Activated CD4-positive, alpha-beta memory T cell treated with anti-CD3 and anti-CD28 coated beads for 36 hours (primary cell): ENCODE measurements at regions not wholly inside any gene's neighbourhood (a gene's known extent, or its start where the extent isn't known, plus 50 kb on each side); places are given as distances from the start of the nearest gene placed in this dataset.

Experiments
- CTCF ChIA-PET: fragments of 350-600 bp; sonication (Branson Sonifier 250); formaldehyde crosslinking; loops from one replicate; lab custom pipeline; 2021; ENCODE audit warnings: antibody characterized with exemption, inconsistent platforms; lab: Charles Lee
- POLR2A ChIA-PET: fragments of 350-600 bp; sonication (Branson Sonifier 250); formaldehyde crosslinking; loops from one replicate; lab custom pipeline; 2021; ENCODE audit warnings: antibody characterized with exemption; lab: Charles Lee
- DNase-seq: peaks from one replicate; pipeline ENCODE4 v3.0.0-alpha.2; 2020
- H3K27ac Mint-ChIP-seq: one replicate; pipeline ENCODE4 v1.8.0; 2021; ENCODE audit warnings: mixed read lengths
- H3K27me3 Mint-ChIP-seq: one replicate; pipeline ENCODE4 v1.8.0; 2021; ENCODE audit warnings: mixed read lengths
- H3K36me3 Mint-ChIP-seq: one replicate; pipeline ENCODE4 v1.8.0; 2021; ENCODE audit warnings: mixed read lengths
- H3K4me1 Mint-ChIP-seq: one replicate; pipeline ENCODE4 v1.8.0; 2021; ENCODE audit warnings: low read depth, mixed read lengths
- H3K4me3 Mint-ChIP-seq: one replicate; pipeline ENCODE4 v1.8.0; 2021; ENCODE audit warnings: mild to moderate bottlenecking, mixed read lengths
- H3K9me3 Mint-ChIP-seq: one replicate; pipeline ENCODE4 v1.8.0; 2021; ENCODE audit warnings: mixed read lengths
- intact Hi-C: fragments of 100-400 bp; cut with micrococcal nuclease; formaldehyde crosslinking; loops from one replicate; pipeline ENCODE4 v1.15.1; 2023

- Mint-ChIP-seq H3K9me3 (peaks cover 7% of the 10 kb centered on the region), H3K27ac (no peak overlapping the region), H3K27me3 (peaks cover 23% of the 10 kb centered on the region), H3K36me3 (no peaks in the 10 kb centered on the region), H3K4me3 (no peak overlapping the region), H3K4me1 (peaks cover 8% of the 10 kb centered on the region)
- POLR2A ChIA-PET, result no interaction called here
- CTCF ChIA-PET, result no interaction called here
- intact Hi-C loops, result no loop called here
- DNase-seq, result no peak
These were observed 172.3 kb upstream of the CST7 start for GRCh38 chr20:24776755-24777271.

- Mint-ChIP-seq H3K4me3 (no peak overlapping the region), H3K27me3 (peaks cover 21% of the 10 kb centered on the region), H3K4me1 (peaks cover 8% of the 10 kb centered on the region), H3K36me3 (no peaks in the 10 kb centered on the region), H3K27ac (no peak overlapping the region), H3K9me3 (peaks cover 7% of the 10 kb centered on the region)
- intact Hi-C loops, result no loop called here
- ChIA-PET POLR2A (no interaction called here), CTCF (no interaction called here)
- no peak for DNase-seq
These were observed 171.3 kb upstream of the CST7 start for GRCh38 chr20:24777746-24778145.

GRCh38 chr20:24778585-24779031, 170.5 kb upstream of the CST7 start:
- POLR2A ChIA-PET, result no interaction called here
- Mint-ChIP-seq H3K4me3 (no peak overlapping the region), H3K36me3 (no peaks in the 10 kb centered on the region), H3K4me1 (peaks cover 5% of the 10 kb centered on the region), H3K27ac (no peak overlapping the region), H3K9me3 (peaks cover 7% of the 10 kb centered on the region), H3K27me3 (peaks cover 21% of the 10 kb centered on the region)
- DNase-seq, result no peak
- CTCF ChIA-PET, result no interaction called here
- intact Hi-C loops, result no loop called here

- Mint-ChIP-seq H3K4me1 (peaks cover 1% of the 10 kb centered on the region), H3K9me3 (peaks cover 7% of the 10 kb centered on the region), H3K4me3 (no peak overlapping the region), H3K27me3 (peaks cover 19% of the 10 kb centered on the region), H3K27ac (no peak overlapping the region), H3K36me3 (no peaks in the 10 kb centered on the region)
- CTCF ChIA-PET, result no interaction called here
- POLR2A ChIA-PET, result no interaction called here
- intact Hi-C loops, result no loop called here
- no peak for DNase-seq
These were observed 169.9 kb upstream of the CST7 start for GRCh38 chr20:24779131-24779530.

GRCh38 chr20:24779946-24780345, 169.1 kb upstream of the CST7 start:
- peaks cover 7% of the 10 kb centered on the region for H3K9me3 Mint-ChIP-seq

GRCh38 chr20:24780674-24781417, 168.2 kb upstream of the CST7 start:
- Mint-ChIP-seq H3K27me3 (peaks cover 16% of the 10 kb centered on the region), H3K4me1 (no peaks in the 10 kb centered on the region), H3K4me3 (no peak overlapping the region), H3K36me3 (no peaks in the 10 kb centered on the region), H3K9me3 (no peaks in the 10 kb centered on the region), H3K27ac (no peak overlapping the region)
- intact Hi-C loops, result loop anchor here (5.0 kb wide), 1 partner anchor 136 kb away; no protein-coding TSS in a partner anchor
- POLR2A ChIA-PET, result no interaction called here
- no peak for DNase-seq
- CTCF ChIA-PET, result interaction anchor here (1.0 to 1.8 kb wide), 3 partner anchors 10 to 843 kb away, joined by 3 to 4 read pairs (median 3); no protein-coding TSS in a partner anchor

More at GRCh38 chr20:24779946-24780345, 169.1 kb upstream of the CST7 start:
- intact Hi-C loops, result loop anchor here (5.0 kb wide), 1 partner anchor 137 kb away; no protein-coding TSS in a partner anchor
- POLR2A ChIA-PET, result no interaction called here
- H3K4me3 Mint-ChIP-seq, result no peak overlapping the region
- H3K27me3 Mint-ChIP-seq, result peaks cover 16% of the 10 kb centered on the region
- no peak overlapping the region for H3K27ac Mint-ChIP-seq
- H3K4me1 Mint-ChIP-seq, result no peaks in the 10 kb centered on the region
- CTCF ChIA-PET, result no interaction called here
- no peaks in the 10 kb centered on the region for H3K36me3 Mint-ChIP-seq
- DNase-seq, result no peak

- CTCF ChIA-PET, result interaction anchor here (1.0 to 1.8 kb wide), 3 partner anchors 9 to 844 kb away, joined by 3 to 4 read pairs (median 3); no protein-coding TSS in a partner anchor
- intact Hi-C loops, result loop anchor here (5.0 kb wide), 1 partner anchor 136 kb away; no protein-coding TSS in a partner anchor
These were observed 167.6 kb upstream of the CST7 start for GRCh38 chr20:24781418-24781980.

GRCh38 chr20:24782301-24782700, 166.8 kb upstream of the CST7 start:
- DNase-seq, result no peak
- ChIA-PET CTCF (interaction anchor here (1.3 to 1.8 kb wide), 2 partner anchors 135 to 845 kb away, joined by 3 to 4 read pairs; no protein-coding TSS in a partner anchor), POLR2A (no interaction called here)
- Mint-ChIP-seq H3K27ac (no peak overlapping the region), H3K4me3 (no peak overlapping the region), H3K4me1 (no peaks in the 10 kb centered on the region), H3K36me3 (no peaks in the 10 kb centered on the region), H3K27me3 (peaks cover 10% of the 10 kb centered on the region), H3K9me3 (no peaks in the 10 kb centered on the region)
- intact Hi-C loops, result loop anchor here (5.0 kb wide), 1 partner anchor 135 kb away; no protein-coding TSS in a partner anchor

More at GRCh38 chr20:24781418-24781980, 167.6 kb upstream of the CST7 start:
- H3K27me3 Mint-ChIP-seq, result peaks cover 13% of the 10 kb centered on the region
- no peak overlapping the region for H3K4me3 Mint-ChIP-seq
- no peaks in the 10 kb centered on the region for H3K9me3 Mint-ChIP-seq
- no peaks in the 10 kb centered on the region for H3K4me1 Mint-ChIP-seq
- peak; percentile 32 for DNase-seq
- H3K36me3 Mint-ChIP-seq, result no peaks in the 10 kb centered on the region
- POLR2A ChIA-PET, result no interaction called here
- H3K27ac Mint-ChIP-seq, result no peak overlapping the region

GRCh38 chr20:24782801-24783630, 166.1 kb upstream of the CST7 start:
- no peaks in the 10 kb centered on the region for H3K36me3 Mint-ChIP-seq
- CTCF ChIA-PET, result interaction anchor here (1.8 kb wide), 1 partner anchor 135 kb away, joined by 3 read pairs; no protein-coding TSS in a partner anchor
- no peak for DNase-seq
- H3K4me3 Mint-ChIP-seq, result no peak overlapping the region
- no peaks in the 10 kb centered on the region for H3K4me1 Mint-ChIP-seq
- POLR2A ChIA-PET, result no interaction called here
- intact Hi-C loops, result loop anchor here (5.0 kb wide), 1 partner anchor 134 kb away; no protein-coding TSS in a partner anchor
- H3K9me3 Mint-ChIP-seq, result no peaks in the 10 kb centered on the region
- peaks cover 6% of the 10 kb centered on the region for H3K27me3 Mint-ChIP-seq
- no peak overlapping the region for H3K27ac Mint-ChIP-seq

- no peak overlapping the region for H3K4me3 Mint-ChIP-seq
- H3K36me3 Mint-ChIP-seq, result no peaks in the 10 kb centered on the region
- ChIA-PET POLR2A (interaction anchor here (0.6 kb wide), 1 partner anchor 898 kb away, joined by 3 read pairs; no protein-coding TSS in a partner anchor), CTCF (interaction anchor here (0.9 to 1.0 kb wide), 2 partner anchors 133 to 147 kb away, joined by 3 to 4 read pairs; no protein-coding TSS in a partner anchor)
- no peaks in the 10 kb centered on the region for H3K9me3 Mint-ChIP-seq
- H3K4me1 Mint-ChIP-seq, result no peaks in the 10 kb centered on the region
- no peak overlapping the region for H3K27ac Mint-ChIP-seq
- intact Hi-C loops, result loop anchor here (5.0 kb wide), 1 partner anchor 133 kb away; no protein-coding TSS in a partner anchor
- peaks cover 5% of the 10 kb centered on the region for H3K27me3 Mint-ChIP-seq
- DNase-seq, result peak; percentile 25
These were observed 165.2 kb upstream of the CST7 start for GRCh38 chr20:24783631-24784492.
